ENCODE measurements at regions not wholly inside any gene's neighbourhood (a gene's known extent, or its start where the extent isn't known, plus 50 kb on each side); places are given as distances from the start of the nearest gene placed in this dataset.
A peak's percentile ranks its signal among the peaks of the same experiment; 100 is the strongest.

GRCh38 chr17:77364381-77364911 lies 223.7 kb downstream of the SEC14L1 start:
- no peak overlapping the region for H3K27ac ChIP-seq
- H3K9me3 ChIP-seq, result no peaks in the 10 kb centered on the region
- H3K36me3 ChIP-seq, result no peaks in the 10 kb centered on the region
- H3K27me3 ChIP-seq, result no peaks in the 10 kb centered on the region
- DNase-seq (no peak), ATAC-seq (ENCODE audit: low FRiP score in 2 of 2) (peak in 1 of 2 donors; percentile 11)
- no peak for TF ChIP-seq CTCF (IDR thresholded peaks at IDR 0.05)
- no peak for TF ChIP-seq POLR2AphosphoS5 (IDR thresholded peaks at IDR 0.05)
- TF ChIP-seq POLR2A (IDR thresholded peaks at IDR 0.05), result no peak
- TF ChIP-seq EP300 (IDR thresholded peaks at IDR 0.05), result no peak
- 82 to 84% methylated on average over 10 of the region's 10 CpGs for WGBS, 2 donors
- peaks cover 0 to 18% (median 8%) of the 10 kb centered on the region in 4 donors for H3K4me1 ChIP-seq
- no peak overlapping the region for H3K4me3 ChIP-seq

GRCh38 chr17:77364941-77365583 lies 224.3 kb downstream of the SEC14L1 start:
- Histone ChIP-seq H3K27ac (peak overlapping the region in 3 of 4 donors; percentile 14 to 53 (median 37)), H3K27me3 (no peaks in the 10 kb centered on the region), H3K9me3 (no peaks in the 10 kb centered on the region), H3K4me3 (no peak overlapping the region), H3K4me1 (peaks cover 0 to 18% (median 8%) of the 10 kb centered on the region in 4 donors), H3K36me3 (no peaks in the 10 kb centered on the region)
- ATAC-seq (ENCODE audit: low FRiP score in 2 of 2), result no peak
- WGBS, 2 donors, result 89 to 99% methylated on average over 7 to 8 of the region's 8 CpGs
- TF ChIP-seq EP300 (IDR thresholded peaks at IDR 0.05) (no peak), POLR2AphosphoS5 (IDR thresholded peaks at IDR 0.05) (no peak), POLR2A (IDR thresholded peaks at IDR 0.05) (no peak), CTCF (IDR thresholded peaks at IDR 0.05) (no peak)
- no peak for DNase-seq

- Histone ChIP-seq H3K9me3 (no peaks in the 10 kb centered on the region), H3K4me1 (peaks cover 5 to 22% (median 11%) of the 10 kb centered on the region in 4 donors), H3K4me3 (no peak overlapping the region), H3K27me3 (no peaks in the 10 kb centered on the region), H3K27ac (peak overlapping the region in 3 of 4 donors; percentile 14 to 53 (median 37)), H3K36me3 (no peaks in the 10 kb centered on the region)
- 70 to 76% methylated on average over 10 to 11 of the region's 11 CpGs for WGBS, 2 donors
- TF ChIP-seq EP300 (IDR thresholded peaks at IDR 0.05), result no peak
- no peak for TF ChIP-seq POLR2A (IDR thresholded peaks at IDR 0.05)
- TF ChIP-seq CTCF (IDR thresholded peaks at IDR 0.05), result no peak
- TF ChIP-seq POLR2AphosphoS5 (IDR thresholded peaks at IDR 0.05), result peak in 1 of 2 donors; percentile 5
- DNase-seq (peak in 1 of 2 donors; percentile 50), ATAC-seq (ENCODE audit: low FRiP score in 2 of 2) (peak; percentile 39 to 63)
Measured at GRCh38 chr17:77365584-77366186, 224.9 kb downstream of the SEC14L1 start.

DNA sequence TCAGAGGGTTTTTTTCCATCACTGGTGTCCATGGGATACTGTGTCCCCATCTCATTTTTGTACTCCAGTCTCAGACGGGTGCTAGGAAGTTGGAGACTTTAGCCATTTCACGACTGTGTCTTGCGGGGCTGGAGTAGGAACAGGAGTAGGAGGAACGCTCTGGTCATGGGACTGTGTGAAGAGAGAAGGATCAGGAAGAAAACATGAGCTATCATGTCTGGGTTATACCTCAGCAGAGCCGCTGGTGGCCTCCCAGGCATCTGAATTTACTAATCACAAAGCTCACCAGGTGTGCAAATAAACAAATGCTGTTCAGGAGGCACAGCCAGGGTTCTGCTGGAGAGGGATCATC lies 225.4 kb downstream of the SEC14L1 start:
- 73% methylated on average over 5 of the region's 5 CpGs for WGBS, 2 donors
- TF ChIP-seq POLR2AphosphoS5 (IDR thresholded peaks at IDR 0.05) (no peak), CTCF (IDR thresholded peaks at IDR 0.05) (no peak), POLR2A (IDR thresholded peaks at IDR 0.05) (no peak), EP300 (IDR thresholded peaks at IDR 0.05) (no peak)
- H3K4me3 ChIP-seq, result no peak overlapping the region
- peak overlapping the region in 2 of 4 donors; percentile 37 to 53 for H3K27ac ChIP-seq
- H3K4me1 ChIP-seq, result peaks cover 10 to 27% (median 16%) of the 10 kb centered on the region in 4 donors
- no peaks in the 10 kb centered on the region for H3K36me3 ChIP-seq
- no peak for DNase-seq
- no peaks in the 10 kb centered on the region for H3K9me3 ChIP-seq
- ATAC-seq (ENCODE audit: low FRiP score in 2 of 2), result no peak
- no peaks in the 10 kb centered on the region for H3K27me3 ChIP-seq

Measured in upper lobe of left lung (tissue), 6 donors.